Trophoblast cell (in vitro differentiated cells and primary cell): ENCODE measurements at regions not wholly inside any gene's neighbourhood (a gene's known extent, or its start where the extent isn't known, plus 50 kb on each side); places are given as distances from the start of the nearest gene placed in this dataset.

Source experiments
- DNase-seq, 2 donors: peaks; one replicate each; pipeline ENCODE4 v3.0.0-alpha.2; 2016
- H2AFZ ChIP-seq: 2 replicates; pipeline ENCODE4 v1.6.1; 2013; ENCODE audit warnings: low read length, moderate library complexity, mild to moderate bottlenecking; ENCODE audit not compliant: insufficient read depth, poor library complexity
- H2AK5ac ChIP-seq: 2 replicates; pipeline ENCODE4 v1.6.1; 2013; ENCODE audit warnings: mild to moderate bottlenecking, low read length
- H2BK120ac ChIP-seq: 2 replicates; pipeline ENCODE4 v1.6.1; 2013; ENCODE audit warnings: low read length, mild to moderate bottlenecking, moderate library complexity; ENCODE audit not compliant: insufficient read depth, poor library complexity
- H2BK12ac ChIP-seq: 2 replicates; pipeline ENCODE4 v1.6.1; 2013; ENCODE audit warnings: mild to moderate bottlenecking, low read length, moderate library complexity
- H2BK5ac ChIP-seq: 2 replicates; pipeline ENCODE4 v1.6.1; 2013; ENCODE audit warnings: low read length, low read depth, moderate library complexity, mild to moderate bottlenecking; ENCODE audit not compliant: poor library complexity
- H3K14ac ChIP-seq: 2 replicates; pipeline ENCODE4 v1.6.1; 2013; ENCODE audit warnings: mild to moderate bottlenecking, low read length
- H3K18ac ChIP-seq: 2 replicates; pipeline ENCODE4 v1.6.1; 2013; ENCODE audit warnings: mild to moderate bottlenecking, low read length
- H3K23ac ChIP-seq: 2 replicates; pipeline ENCODE4 v1.6.1; 2013; ENCODE audit warnings: low read length
- H3K27ac ChIP-seq: 2 replicates; pipeline ENCODE4 v1.5.1; 2013; ENCODE audit warnings: low read depth, mild to moderate bottlenecking, inconsistent platforms, low read length, moderate library complexity
- H3K27me3 ChIP-seq: 2 replicates; pipeline ENCODE4 v1.6.1; 2013; ENCODE audit warnings: inconsistent platforms, mild to moderate bottlenecking, low read length, moderate library complexity; ENCODE audit not compliant: insufficient read depth
- H3K36me3 ChIP-seq, 2 experiments: 1 replicate in 1 of 2; 2 replicates in 1 of 2; pipeline ENCODE4 v1.6.1; 2013; ENCODE audit warnings: low read length in 2 of 2, mild to moderate bottlenecking in 2 of 2, moderate library complexity in 1 of 2; ENCODE audit not compliant: insufficient read depth in 2 of 2, control insufficient read depth in 1 of 2
- H3K4ac ChIP-seq: 2 replicates; pipeline ENCODE4 v1.6.1; 2013; ENCODE audit warnings: low read depth, mild to moderate bottlenecking, low read length, moderate library complexity
- H3K4me1 ChIP-seq, 2 experiments: 1 replicate in 1 of 2; 2 replicates in 1 of 2; pipeline ENCODE4 v1.6.1; 2013; ENCODE audit warnings: low read length in 2 of 2, mild to moderate bottlenecking in 2 of 2, moderate library complexity in 1 of 2; ENCODE audit not compliant: insufficient read depth in 2 of 2, control insufficient read depth in 1 of 2
- H3K4me2 ChIP-seq: 2 replicates; pipeline ENCODE4 v1.6.1; 2013; ENCODE audit warnings: inconsistent platforms, mild to moderate bottlenecking, low read length, moderate library complexity
- H3K4me3 ChIP-seq: 2 replicates; pipeline ENCODE4 v1.5.1; 2013; ENCODE audit warnings: mild to moderate bottlenecking, low read depth, low read length, inconsistent platforms
- H3K79me1 ChIP-seq: one replicate; pipeline ENCODE4 v1.6.1; 2013; ENCODE audit warnings: low read length
- H3K79me2 ChIP-seq: 2 replicates; pipeline ENCODE4 v1.6.1; 2013; ENCODE audit warnings: low read length, mild to moderate bottlenecking; ENCODE audit not compliant: control insufficient read depth, insufficient read depth, poor library complexity
- H3K9ac ChIP-seq: 2 replicates; pipeline ENCODE4 v1.6.1; 2013; ENCODE audit warnings: mild to moderate bottlenecking, low read length
- H3K9me3 ChIP-seq: 2 replicates; pipeline ENCODE4 v1.6.1; 2013; ENCODE audit warnings: low read depth, mild to moderate bottlenecking, control low read depth, inconsistent platforms, low read length; ENCODE audit not compliant: insufficient read depth
- H4K12ac ChIP-seq: 2 replicates; pipeline ENCODE4 v1.6.1; 2013; ENCODE audit warnings: low read depth, mild to moderate bottlenecking, low read length, moderate library complexity
- H4K8ac ChIP-seq: 2 replicates; pipeline ENCODE4 v1.6.1; 2013; ENCODE audit warnings: low read depth, mild to moderate bottlenecking, low read length, moderate library complexity
- H4K91ac ChIP-seq: one replicate; pipeline ENCODE4 v1.6.1; 2013; ENCODE audit warnings: low read depth, mild to moderate bottlenecking, low read length, moderate library complexity
- WGBS: extraction: QIAGEN DNeasy Blood & Tissue Kit; methylation state at CpG from one replicate; pipeline ENCODE4 v1.1.7; 2013; ENCODE audit warnings: missing lambda C conversion rate; ENCODE audit not compliant: insufficient read length, insufficient coverage; ENCODE audit errors: extremely low coverage; 5-methylcytosine and 5-hydroxymethylcytosine counted together

- DNase-seq, result no peak
- no peak overlapping the region for H3K27ac ChIP-seq
- H4K8ac ChIP-seq, result no peak overlapping the region
- H2AFZ ChIP-seq, result no peak overlapping the region
- no peak overlapping the region for H3K4me2 ChIP-seq
- no peak overlapping the region for H4K91ac ChIP-seq
- H3K79me2 ChIP-seq, result no peaks in the 10 kb centered on the region
- no CpG with 5 or more reads among the region's 1 CpG for WGBS
- no peak overlapping the region for H3K23ac ChIP-seq
- no peak overlapping the region for H3K14ac ChIP-seq
- no peak overlapping the region for H3K18ac ChIP-seq
- no peak overlapping the region for H3K4me3 ChIP-seq
- H4K12ac ChIP-seq, result no peak overlapping the region
- no peaks in the 10 kb centered on the region for H3K9me3 ChIP-seq
- no peak overlapping the region for H3K4ac ChIP-seq
- no peaks in the 10 kb centered on the region for H3K36me3 ChIP-seq
- H2BK12ac ChIP-seq, result no peak overlapping the region
- no peak overlapping the region for H2AK5ac ChIP-seq
- no peaks in the 10 kb centered on the region for H3K27me3 ChIP-seq
- no peak overlapping the region for H3K9ac ChIP-seq
- no peak overlapping the region for H2BK120ac ChIP-seq
- no peaks in the 10 kb centered on the region for H3K4me1 ChIP-seq
- H3K79me1 ChIP-seq, result no peaks in the 10 kb centered on the region
- no peak overlapping the region for H2BK5ac ChIP-seq
These were observed 248.2 kb upstream of the POU3F2 start for GRCh38 chr6:98586163-98586562.

GRCh38 chr6:98587555-98587954 lies 246.8 kb upstream of the POU3F2 start:
- no peaks in the 10 kb centered on the region for H3K79me1 ChIP-seq
- no peak overlapping the region for H4K91ac ChIP-seq
- no peak overlapping the region for H3K4me3 ChIP-seq
- no peak overlapping the region for H3K23ac ChIP-seq
- H3K27me3 ChIP-seq, result no peaks in the 10 kb centered on the region
- no peak overlapping the region for H2BK12ac ChIP-seq
- no peak overlapping the region for H3K14ac ChIP-seq
- H2AK5ac ChIP-seq, result no peak overlapping the region
- no peak overlapping the region for H3K27ac ChIP-seq
- no peak overlapping the region for H3K9ac ChIP-seq
- H2AFZ ChIP-seq, result no peak overlapping the region
- H3K79me2 ChIP-seq, result no peaks in the 10 kb centered on the region
- no CpG with 5 or more reads among the region's 4 CpGs for WGBS
- DNase-seq, result no peak
- H3K4me1 ChIP-seq, result no peaks in the 10 kb centered on the region
- H3K4ac ChIP-seq, result no peak overlapping the region
- no peak overlapping the region for H3K4me2 ChIP-seq
- H2BK120ac ChIP-seq, result no peak overlapping the region
- no peaks in the 10 kb centered on the region for H3K9me3 ChIP-seq
- no peak overlapping the region for H2BK5ac ChIP-seq
- H4K8ac ChIP-seq, result no peak overlapping the region
- no peaks in the 10 kb centered on the region for H3K36me3 ChIP-seq
- no peak overlapping the region for H3K18ac ChIP-seq
- no peak overlapping the region for H4K12ac ChIP-seq

GRCh38 chr6:98589536-98589935 lies 244.8 kb upstream of the POU3F2 start:
- Histone ChIP-seq H3K27me3 (no peaks in the 10 kb centered on the region), H3K4me1 (no peaks in the 10 kb centered on the region), H3K36me3 (no peaks in the 10 kb centered on the region), H3K14ac (no peak overlapping the region), H2AK5ac (no peak overlapping the region), H3K27ac (no peak overlapping the region), H2BK12ac (no peak overlapping the region), H2BK5ac (no peak overlapping the region), H4K91ac (no peak overlapping the region), H3K18ac (no peak overlapping the region), H4K12ac (no peak overlapping the region), H2BK120ac (no peak overlapping the region), H3K4me2 (no peak overlapping the region), H3K79me1 (no peaks in the 10 kb centered on the region), H3K23ac (no peak overlapping the region), H3K79me2 (no peaks in the 10 kb centered on the region), H4K8ac (no peak overlapping the region), H3K9me3 (no peaks in the 10 kb centered on the region), H2AFZ (no peak overlapping the region), H3K9ac (no peak overlapping the region), H3K4ac (no peak overlapping the region), H3K4me3 (no peak overlapping the region)
- WGBS, result no CpG with 5 or more reads among the region's 5 CpGs
- DNase-seq, result no peak

GRCh38 chr6:98590136-98590681 lies 244.2 kb upstream of the POU3F2 start:
- H2BK120ac ChIP-seq, result no peak overlapping the region
- H3K4ac ChIP-seq, result no peak overlapping the region
- no peak overlapping the region for H4K91ac ChIP-seq
- no peaks in the 10 kb centered on the region for H3K27me3 ChIP-seq
- H4K8ac ChIP-seq, result no peak overlapping the region
- H3K18ac ChIP-seq, result no peak overlapping the region
- H2BK5ac ChIP-seq, result no peak overlapping the region
- H3K4me3 ChIP-seq, result no peak overlapping the region
- H3K4me2 ChIP-seq, result no peak overlapping the region
- WGBS, result no CpG with 5 or more reads among the region's 3 CpGs
- H3K23ac ChIP-seq, result no peak overlapping the region
- no peak overlapping the region for H3K9ac ChIP-seq
- H3K36me3 ChIP-seq, result no peaks in the 10 kb centered on the region
- no peak overlapping the region for H2AFZ ChIP-seq
- H2BK12ac ChIP-seq, result no peak overlapping the region
- no peaks in the 10 kb centered on the region for H3K9me3 ChIP-seq
- H4K12ac ChIP-seq, result no peak overlapping the region
- H2AK5ac ChIP-seq, result no peak overlapping the region
- no peak for DNase-seq
- no peaks in the 10 kb centered on the region for H3K79me1 ChIP-seq
- no peaks in the 10 kb centered on the region for H3K4me1 ChIP-seq
- no peak overlapping the region for H3K14ac ChIP-seq
- H3K79me2 ChIP-seq, result no peaks in the 10 kb centered on the region
- no peak overlapping the region for H3K27ac ChIP-seq
